SK-N-SH (cell line): ENCODE measurements at regions not wholly inside any gene's neighbourhood (a gene's known extent, or its start where the extent isn't known, plus 50 kb on each side); places are given as distances from the start of the nearest gene placed in this dataset.

Experiments used
- CTCF ChIA-PET: fragments of 300-600, 350-600 bp; formaldehyde crosslinking; extraction: SDS; loops from one replicate; lab custom pipeline; 2021; lab: Yijun Ruan, JAX
- POLR2A ChIA-PET: fragments of 350-600 bp; sonication (Branson Sonifier 250); formaldehyde crosslinking; extraction: SDS; loops from one replicate; lab custom pipeline; 2020; ENCODE audit warnings: antibody characterized with exemption, inconsistent platforms; lab: Yijun Ruan, JAX
- DNase-seq: peaks from one replicate; pipeline ENCODE4 v3.0.0; 2012
- H2AFZ ChIP-seq: fragments of 200-600 bp; sonication (generic); 2 replicates; pipeline ENCODE4 v1.8.1; 2016; ENCODE audit warnings: antibody characterized with exemption, mild to moderate bottlenecking, low read depth
- H3F3A ChIP-seq: fragments of 200-600 bp; sonication (generic); replicated peaks from 2 replicates; pipeline ENCODE3; 2016; ENCODE audit warnings: antibody characterized with exemption, mild to moderate bottlenecking; ENCODE audit not compliant: insufficient read depth
- H3K27ac ChIP-seq, 2 experiments: fragments of 200-500 bp in 1 of 2; fragments of 200-600 bp in 1 of 2; sonication (Bioruptor generic) in 1 of 2; sonication (generic), shearing (Covaris generic) in 1 of 2; 2 replicates each; pipeline versions ENCODE4 v1.5.1 to v1.6.1; 2014 to 2016; ENCODE audit warnings: low read depth in 2 of 2, inconsistent platforms in 1 of 2, low read length in 1 of 2, mild to moderate bottlenecking in 1 of 2, mixed read lengths in 1 of 2
- H3K27me3 ChIP-seq: fragments of 200-600 bp; sonication (generic), shearing (Covaris generic); 2 replicates; pipeline ENCODE4 v1.6.1; 2016; ENCODE audit warnings: mixed run types; ENCODE audit not compliant: insufficient read depth
- H3K36me3 ChIP-seq, 2 experiments: fragments of 200-500 bp in 1 of 2; fragments of 200-600 bp in 1 of 2; sonication (Bioruptor generic) in 1 of 2; sonication (generic) in 1 of 2; replicated peaks in 1 of 2; 2 replicates each; pipeline versions ENCODE3 to v1.5.1; 2014 to 2016; ENCODE audit warnings: low read length in 1 of 2, mild to moderate bottlenecking in 1 of 2; ENCODE audit not compliant: insufficient read depth in 2 of 2, control insufficient read depth in 1 of 2
- H3K4me1 ChIP-seq, 2 experiments: fragments of 200-500 bp in 1 of 2; fragments of 200-600 bp in 1 of 2; sonication (Bioruptor generic) in 1 of 2; sonication (generic), shearing (Covaris generic) in 1 of 2; 2 replicates each; pipeline versions ENCODE4 v1.5.1 to v1.6.1; 2014 to 2016; ENCODE audit warnings: low read depth in 1 of 2, low read length in 1 of 2, mixed run types in 1 of 2; ENCODE audit not compliant: insufficient read depth in 2 of 2, control insufficient read depth in 1 of 2
- H3K4me2 ChIP-seq: fragments of 200-600 bp; sonication (generic), shearing (Covaris generic); 2 replicates; pipeline ENCODE4 v1.6.1; 2017; ENCODE audit warnings: mixed run types
- H3K4me3 ChIP-seq, 2 experiments: fragments of 200-500 bp in 1 of 2; fragments of 200-600 bp in 1 of 2; sonication (Bioruptor generic) in 1 of 2; sonication (generic), shearing (Covaris generic) in 1 of 2; 2 replicates each; pipeline versions ENCODE4 v1.5.1 to v1.8.1; 2014 to 2016; ENCODE audit warnings: low read depth in 2 of 2, inconsistent platforms in 1 of 2, low read length in 1 of 2, mild to moderate bottlenecking in 1 of 2, mixed read lengths in 1 of 2, moderate library complexity in 1 of 2
- H3K79me2 ChIP-seq: fragments of 200-600 bp; sonication (generic); 2 replicates; pipeline ENCODE4 v1.8.1; 2017; ENCODE audit warnings: mild to moderate bottlenecking; ENCODE audit not compliant: insufficient read depth
- H3K9ac ChIP-seq: fragments of 200-600 bp; sonication (generic); 2 replicates; pipeline ENCODE4 v1.6.1; 2017; ENCODE audit warnings: mixed run types
- H3K9me2 ChIP-seq: fragments of 200-600 bp; sonication (generic); 2 replicates; pipeline ENCODE4 v1.6.1; 2017; ENCODE audit warnings: mixed run types
- H3K9me3 ChIP-seq: fragments of 200-600 bp; sonication (generic); 2 replicates; pipeline ENCODE4 v1.6.1; 2017; ENCODE audit warnings: mixed run types, mild to moderate bottlenecking, moderate library complexity
- H4K20me1 ChIP-seq: fragments of 200-600 bp; sonication (generic); 2 replicates; pipeline ENCODE4 v1.6.1; 2017; ENCODE audit warnings: mild to moderate bottlenecking, mixed run types; ENCODE audit not compliant: insufficient read depth
- CHD2 ChIP-seq: fragments of 150-350 bp; IDR thresholded peaks from 2 replicates; pipeline ENCODE4 v1.6.1; 2018; ENCODE audit warnings: low read length; ENCODE audit not compliant: partially characterized antibody
- CTCF ChIP-seq: fragments of 200-600 bp; sonication (generic); IDR thresholded peaks from 2 replicates; pipeline ENCODE4 v1.6.1; 2017; ENCODE audit warnings: antibody characterized with exemption, mild to moderate bottlenecking, moderate library complexity
- FOSL2 ChIP-seq: IDR thresholded peaks from 2 replicates; pipeline ENCODE4 v1.4.0; 2012; ENCODE audit warnings: low read depth, mild to moderate bottlenecking, moderate library complexity, borderline replicate concordance
- FOXM1 ChIP-seq: IDR thresholded peaks from 2 replicates; pipeline ENCODE4 v1.4.0; 2012; ENCODE audit warnings: low read depth, mild to moderate bottlenecking
- GABPA ChIP-seq: IDR thresholded peaks from 2 replicates; pipeline ENCODE4 v1.4.0; 2012; ENCODE audit warnings: low read depth, mild to moderate bottlenecking
- GATA2 ChIP-seq: sonication (generic); formaldehyde crosslinking; IDR thresholded peaks from 2 replicates; pipeline ENCODE4 v1.5.0; 2020; ENCODE audit warnings: mild to moderate bottlenecking, missing genetic modification reagents
- JUND ChIP-seq: IDR thresholded peaks from 2 replicates; pipeline ENCODE4 v1.4.0; 2012
- MAX ChIP-seq: IDR thresholded peaks from 2 replicates; pipeline ENCODE4 v1.4.0; 2012; ENCODE audit warnings: low read depth
- NFIC ChIP-seq: IDR thresholded peaks from 2 replicates; pipeline ENCODE4 v1.4.0; 2012; ENCODE audit warnings: borderline replicate concordance
- RAD21 ChIP-seq: IDR thresholded peaks from 2 replicates; pipeline ENCODE4 v1.6.1; 2012; ENCODE audit warnings: mild to moderate bottlenecking, low read length
- RCOR1 ChIP-seq: fragments of 150-350 bp; IDR thresholded peaks from 2 replicates; pipeline ENCODE4 v1.6.1; 2017; ENCODE audit warnings: antibody characterized with exemption, low read length
- RFX5 ChIP-seq: IDR thresholded peaks from 2 replicates; pipeline ENCODE4 v1.6.1; 2012; ENCODE audit warnings: mild to moderate bottlenecking, improper control_type of control experiment, low read length
- SMC3 ChIP-seq: IDR thresholded peaks from 2 replicates; pipeline ENCODE4 v1.6.1; 2012; ENCODE audit warnings: low read depth, low read length, improper control_type of control experiment
- TCF12 ChIP-seq: IDR thresholded peaks from 2 replicates; pipeline ENCODE4 v1.4.0; 2012
- USF2 ChIP-seq: fragments of 150-350 bp; IDR thresholded peaks from 2 replicates; pipeline ENCODE4 v1.6.1; 2017; ENCODE audit warnings: antibody characterized with exemption, low read length, low read depth, borderline replicate concordance
- YY1 ChIP-seq: IDR thresholded peaks from 2 replicates; pipeline ENCODE4 v1.4.0; 2012; ENCODE audit warnings: low read depth, mild to moderate bottlenecking
- WGBS: methylation state at CpG from one replicate; pipeline ENCODE4 v1.1.6; 2017; ENCODE audit warnings: low lambda C conversion rate; 5-methylcytosine and 5-hydroxymethylcytosine counted together
- TF ChIP-seq, protein P1 (sequence below): IDR thresholded peaks from 2 replicates; pipeline ENCODE4 v1.6.1; 2012; ENCODE audit warnings: mild to moderate bottlenecking, low read depth, low read length, moderate library complexity
- TF ChIP-seq, protein P2 (sequence below): IDR thresholded peaks from 2 replicates; pipeline ENCODE4; 2012
- TF ChIP-seq, protein P3 (sequence below): IDR thresholded peaks from 2 replicates; pipeline ENCODE4 v1.4.0; 2012; ENCODE audit warnings: low read depth, borderline replicate concordance

- ChIA-PET CTCF (no interaction called here), POLR2A (no interaction called here)
- H3K4me2 ChIP-seq = no peak overlapping the region
- H4K20me1 ChIP-seq = no peaks in the 10 kb centered on the region
- DNase-seq = no peak
- H3K4me1 ChIP-seq = no peaks in the 10 kb centered on the region
- H2AFZ ChIP-seq = no peak overlapping the region
- H3K9me3 ChIP-seq = no peaks in the 10 kb centered on the region
- H3K9ac ChIP-seq = no peak overlapping the region
- no peaks in the 10 kb centered on the region for H3K9me2 ChIP-seq
- TF ChIP-seq SMC3 (no peak), GATA2 (no peak), GABPA (no peak), MAX (no peak), FOSL2 (no peak), CTCF (no peak), RFX5 (no peak), RCOR1 (no peak), USF2 (no peak), YY1 (no peak), NFIC (no peak), CHD2 (no peak), RAD21 (no peak), FOXM1 (no peak), TCF12 (no peak), JUND (no peak)
- TF ChIP-seq, protein P1, sequence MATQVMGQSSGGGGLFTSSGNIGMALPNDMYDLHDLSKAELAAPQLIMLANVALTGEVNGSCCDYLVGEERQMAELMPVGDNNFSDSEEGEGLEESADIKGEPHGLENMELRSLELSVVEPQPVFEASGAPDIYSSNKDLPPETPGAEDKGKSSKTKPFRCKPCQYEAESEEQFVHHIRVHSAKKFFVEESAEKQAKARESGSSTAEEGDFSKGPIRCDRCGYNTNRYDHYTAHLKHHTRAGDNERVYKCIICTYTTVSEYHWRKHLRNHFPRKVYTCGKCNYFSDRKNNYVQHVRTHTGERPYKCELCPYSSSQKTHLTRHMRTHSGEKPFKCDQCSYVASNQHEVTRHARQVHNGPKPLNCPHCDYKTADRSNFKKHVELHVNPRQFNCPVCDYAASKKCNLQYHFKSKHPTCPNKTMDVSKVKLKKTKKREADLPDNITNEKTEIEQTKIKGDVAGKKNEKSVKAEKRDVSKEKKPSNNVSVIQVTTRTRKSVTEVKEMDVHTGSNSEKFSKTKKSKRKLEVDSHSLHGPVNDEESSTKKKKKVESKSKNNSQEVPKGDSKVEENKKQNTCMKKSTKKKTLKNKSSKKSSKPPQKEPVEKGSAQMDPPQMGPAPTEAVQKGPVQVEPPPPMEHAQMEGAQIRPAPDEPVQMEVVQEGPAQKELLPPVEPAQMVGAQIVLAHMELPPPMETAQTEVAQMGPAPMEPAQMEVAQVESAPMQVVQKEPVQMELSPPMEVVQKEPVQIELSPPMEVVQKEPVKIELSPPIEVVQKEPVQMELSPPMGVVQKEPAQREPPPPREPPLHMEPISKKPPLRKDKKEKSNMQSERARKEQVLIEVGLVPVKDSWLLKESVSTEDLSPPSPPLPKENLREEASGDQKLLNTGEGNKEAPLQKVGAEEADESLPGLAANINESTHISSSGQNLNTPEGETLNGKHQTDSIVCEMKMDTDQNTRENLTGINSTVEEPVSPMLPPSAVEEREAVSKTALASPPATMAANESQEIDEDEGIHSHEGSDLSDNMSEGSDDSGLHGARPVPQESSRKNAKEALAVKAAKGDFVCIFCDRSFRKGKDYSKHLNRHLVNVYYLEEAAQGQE = no peak
- TF ChIP-seq, protein P2, sequence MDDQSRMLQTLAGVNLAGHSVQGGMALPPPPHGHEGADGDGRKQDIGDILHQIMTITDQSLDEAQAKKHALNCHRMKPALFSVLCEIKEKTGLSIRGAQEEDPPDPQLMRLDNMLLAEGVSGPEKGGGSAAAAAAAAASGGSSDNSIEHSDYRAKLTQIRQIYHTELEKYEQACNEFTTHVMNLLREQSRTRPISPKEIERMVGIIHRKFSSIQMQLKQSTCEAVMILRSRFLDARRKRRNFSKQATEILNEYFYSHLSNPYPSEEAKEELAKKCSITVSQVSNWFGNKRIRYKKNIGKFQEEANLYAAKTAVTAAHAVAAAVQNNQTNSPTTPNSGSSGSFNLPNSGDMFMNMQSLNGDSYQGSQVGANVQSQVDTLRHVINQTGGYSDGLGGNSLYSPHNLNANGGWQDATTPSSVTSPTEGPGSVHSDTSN = no peak
- TF ChIP-seq, protein P3, sequence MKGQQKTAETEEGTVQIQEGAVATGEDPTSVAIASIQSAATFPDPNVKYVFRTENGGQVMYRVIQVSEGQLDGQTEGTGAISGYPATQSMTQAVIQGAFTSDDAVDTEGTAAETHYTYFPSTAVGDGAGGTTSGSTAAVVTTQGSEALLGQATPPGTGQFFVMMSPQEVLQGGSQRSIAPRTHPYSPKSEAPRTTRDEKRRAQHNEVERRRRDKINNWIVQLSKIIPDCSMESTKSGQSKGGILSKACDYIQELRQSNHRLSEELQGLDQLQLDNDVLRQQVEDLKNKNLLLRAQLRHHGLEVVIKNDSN = no peak
- no peak overlapping the region for H3K4me3 ChIP-seq
- no peaks in the 10 kb centered on the region for H3K36me3 ChIP-seq
- 24% methylated on average over 3 of the region's 3 CpGs for WGBS
- H3F3A ChIP-seq = no peaks in the 10 kb centered on the region
- H3K27me3 ChIP-seq = no peaks in the 10 kb centered on the region; the same call in 1 of the 2 replicates
- no peak overlapping the region for H3K27ac ChIP-seq
- no peaks in the 10 kb centered on the region for H3K79me2 ChIP-seq
These were observed 166.7 kb upstream of the GLI2 start for GRCh38 chr2:120568975-120569268.
